HepG2 (cell line): ENCODE measurements at regions not wholly inside any gene's neighbourhood (a gene's known extent, or its start where the extent isn't known, plus 50 kb on each side); places are given as distances from the start of the nearest gene placed in this dataset.

ENCODE experiments used
- ATAC-seq: fragments of 200-7000 bp; cut with Tn5 transposase; 3 replicates; pipeline ENCODE4 v1.9.1; 2020; ENCODE audit warnings: mild to moderate bottlenecking, moderate library complexity
- BruUV-seq: library from RNA; stranded (reverse); fragments of 400-500 nt; replicated peaks from 2 replicates; lab custom pipeline; 2021; lab: Mats Ljungman, UMichigan
- CTCF ChIA-PET: fragments of 300-600 bp; formaldehyde crosslinking; extraction: SDS; loops from one replicate; lab custom pipeline; 2021; ENCODE audit warnings: low total read pairs, inconsistent platforms, low intra/inter-chr PET ratio; lab: Yijun Ruan, JAX
- POLR2A ChIA-PET: fragments of 350-600 bp; sonication (Branson Sonifier 250); formaldehyde crosslinking; loops from one replicate; lab custom pipeline; 2020; ENCODE audit warnings: antibody characterized with exemption, inconsistent platforms; lab: Yijun Ruan, JAX
- DNase-seq: peaks from one replicate; pipeline ENCODE4 v3.0.0-alpha.2; 2015; ENCODE audit warnings: low spot score
- FAIRE-seq: peaks from 3 replicates; lab custom pipeline; 2011; peaks lifted over from hg19 to GRCh38; lab: Jason Lieb, UNC
- H2AFZ ChIP-seq: one replicate; pipeline ENCODE4 v1.6.1; 2011; ENCODE audit warnings: low read length, inconsistent platforms
- H3K27ac ChIP-seq: fragments of 300-600 bp; 3 replicates; pipeline ENCODE4 v1.8.0; 2011; ENCODE audit warnings: mixed run types, mild to moderate bottlenecking, mixed read lengths, low read length, inconsistent platforms; ENCODE audit not compliant: insufficient read depth; ENCODE audit errors: extremely low read length
- H3K27me3 ChIP-seq, 2 experiments: fragments of 200-600 bp in 1 of 2; 2 replicates in 1 of 2; 3 replicates in 1 of 2; pipeline versions ENCODE4 v1.6.0 to v1.8.0; 2011; ENCODE audit warnings: low read length in 2 of 2, mild to moderate bottlenecking in 2 of 2, moderate library complexity in 2 of 2, inconsistent platforms in 1 of 2; ENCODE audit not compliant: insufficient read depth in 2 of 2, control insufficient read depth in 1 of 2
- H3K36me3 ChIP-seq, 2 experiments: fragments of 200-600 bp in 1 of 2; replicated peaks in 1 of 2; 2 replicates in 1 of 2; 3 replicates in 1 of 2; pipeline versions ENCODE4 v1.5.1 to v1.8.0; 2011; ENCODE audit warnings: low read length in 2 of 2, inconsistent platforms in 1 of 2; ENCODE audit not compliant: insufficient read depth in 2 of 2, control insufficient read depth in 1 of 2
- H3K4me1 ChIP-seq: 2 replicates; pipeline ENCODE4 v1.5.1; 2012; ENCODE audit warnings: low read length, inconsistent platforms; ENCODE audit not compliant: insufficient read depth
- H3K4me2 ChIP-seq: 2 replicates; pipeline ENCODE4 v1.6.0; 2011; ENCODE audit warnings: low read depth, low read length, inconsistent platforms
- H3K4me3 ChIP-seq, 3 experiments: fragments of 200-600 bp in 1 of 3; sonication (generic), shearing (Covaris generic) in 1 of 3; replicated peaks in 1 of 3; 2 replicates each; pipeline ENCODE4 v1.5.1; 2011 to 2016; ENCODE audit warnings: low read length in 3 of 3, inconsistent platforms in 2 of 3, low read depth in 2 of 3, mild to moderate bottlenecking in 2 of 3, control low read depth in 1 of 3, mixed read lengths in 1 of 3; ENCODE audit not compliant: insufficient read depth in 1 of 3
- H3K79me2 ChIP-seq: one replicate; pipeline ENCODE4 v1.6.1; 2011; ENCODE audit warnings: low read length, inconsistent platforms; ENCODE audit not compliant: insufficient read depth
- H3K9ac ChIP-seq: 2 replicates; pipeline ENCODE4 v1.6.0; 2011; ENCODE audit warnings: mild to moderate bottlenecking, low read depth, low read length, inconsistent platforms; ENCODE audit not compliant: insufficient read depth
- H3K9me3 ChIP-seq: 2 replicates; pipeline ENCODE4 v1.5.1; 2012; ENCODE audit warnings: mild to moderate bottlenecking, low read length
- H4K20me1 ChIP-seq: 2 replicates; pipeline ENCODE4 v1.6.0; 2011; ENCODE audit warnings: inconsistent platforms, mild to moderate bottlenecking, low read length, moderate library complexity; ENCODE audit not compliant: insufficient read depth
- BCL3 ChIP-seq: sonication (generic); formaldehyde crosslinking; IDR thresholded peaks from 2 replicates; pipeline ENCODE4 v1.5.1; 2020; ENCODE audit warnings: mild to moderate bottlenecking, missing genetic modification reagents, moderate library complexity
- ELF3 ChIP-seq: IDR thresholded peaks from 2 replicates; pipeline ENCODE4 v1.6.1; 2016; ENCODE audit warnings: missing genetic modification reagents, missing compliant biosample characterization
- HHEX ChIP-seq: IDR thresholded peaks from 2 replicates; pipeline ENCODE4 v1.6.1; 2016; ENCODE audit warnings: control low read depth
- HNRNPUL1 ChIP-seq: fragments of 200-400 bp; formaldehyde crosslinking; IDR thresholded peaks from 2 replicates; pipeline ENCODE4 v1.6.1; 2017; ENCODE audit warnings: low read depth, mild to moderate bottlenecking, low read length, moderate library complexity
- MYPOP ChIP-seq: sonication (generic); formaldehyde crosslinking; IDR thresholded peaks from 2 replicates; pipeline ENCODE4 v1.8.1; 2023; ENCODE audit warnings: mild to moderate bottlenecking, moderate library complexity, missing genetic modification reagents
- NFKBIZ ChIP-seq: IDR thresholded peaks from 2 replicates; pipeline ENCODE4 v1.6.1; 2018; ENCODE audit warnings: missing genetic modification reagents, missing compliant biosample characterization
- PAF1 ChIP-seq: IDR thresholded peaks from 2 replicates; pipeline ENCODE4 v1.6.1; 2016; ENCODE audit warnings: missing genetic modification reagents, missing compliant biosample characterization
- PATZ1 ChIP-seq: sonication (generic); formaldehyde crosslinking; IDR thresholded peaks from 2 replicates; pipeline ENCODE4 v1.4.0; 2020; ENCODE audit warnings: missing genetic modification reagents
- POLR2AphosphoS2 ChIP-seq: IDR thresholded peaks from 2 replicates; pipeline ENCODE4 v1.6.1; 2011; ENCODE audit warnings: low read depth, low read length, improper control_type of control experiment
- RAD51 ChIP-seq: fragments of 450-650 bp; IDR thresholded peaks from 2 replicates; pipeline ENCODE4 v1.6.1; 2016; ENCODE audit warnings: borderline replicate concordance
- RXRB ChIP-seq: IDR thresholded peaks from 2 replicates; pipeline ENCODE4 v1.6.1; 2016; ENCODE audit warnings: borderline replicate concordance, missing genetic modification reagents, missing compliant biosample characterization
- STAT6 ChIP-seq: sonication (generic); formaldehyde crosslinking; IDR thresholded peaks from 2 replicates; pipeline ENCODE4 v1.4.0; 2020; ENCODE audit warnings: missing genetic modification reagents, mild to moderate bottlenecking, borderline replicate concordance
- YY1 ChIP-seq: IDR thresholded peaks from 2 replicates; pipeline ENCODE4 v1.6.1; 2011; ENCODE audit warnings: low read length, low read depth, moderate library complexity, mild to moderate bottlenecking; ENCODE audit not compliant: insufficient read depth, insufficient replicate concordance
- ZKSCAN8 ChIP-seq: IDR thresholded peaks from 2 replicates; pipeline ENCODE4 v1.6.1; 2016; ENCODE audit warnings: borderline replicate concordance, missing genetic modification reagents, missing compliant biosample characterization
- ZNF124 ChIP-seq: sonication (generic); formaldehyde crosslinking; IDR thresholded peaks from 2 replicates; pipeline ENCODE4 v1.4.0; 2020; ENCODE audit warnings: missing genetic modification reagents
- ZNF558 ChIP-seq: sonication (generic); formaldehyde crosslinking; IDR thresholded peaks from 2 replicates; pipeline ENCODE4 v1.9.0; 2022; ENCODE audit warnings: mild to moderate bottlenecking, missing genetic modification reagents, borderline replicate concordance
- ZNF629 ChIP-seq: sonication (generic); formaldehyde crosslinking; conservative IDR thresholded peaks from 2 replicates; pipeline ENCODE4 v1.5.0; 2020; ENCODE audit warnings: missing genetic modification reagents
- ZNF850 ChIP-seq: sonication (generic); formaldehyde crosslinking; conservative IDR thresholded peaks from 2 replicates; pipeline ENCODE4 v1.9.0; 2021; ENCODE audit warnings: mild to moderate bottlenecking, missing genetic modification reagents
- ZNF879 ChIP-seq: sonication (generic); formaldehyde crosslinking; IDR thresholded peaks from 2 replicates; pipeline ENCODE4 v1.8.1; 2023; ENCODE audit warnings: missing genetic modification reagents
- WGBS: methylation state at CpG from one replicate; pipeline ENCODE4 v1.1.6; 2017; ENCODE audit warnings: low lambda C conversion rate; 5-methylcytosine and 5-hydroxymethylcytosine counted together
- in situ Hi-C: cut with HindIII; loops from 2 replicates; pipeline ENCODE4 v1.10.0; 2017; ENCODE audit warnings: low pct_unique_long_range_greater_than_20kb; ENCODE audit not compliant: extremely low pct_ligation_motif_present
- intact Hi-C: fragments of 100-400 bp; cut with micrococcal nuclease; formaldehyde crosslinking; loops from one replicate; pipeline ENCODE4 v1.10.0; 2022; ENCODE audit not compliant: unreplicated experiment

- Histone ChIP-seq H3K9me3 (peaks cover 19% of the 10 kb centered on the region), H2AFZ (no peak overlapping the region), H3K4me3 (no peak overlapping the region), H3K27me3 (no peaks in the 10 kb centered on the region; a peak in 1 of 5 replicates)
- WGBS, result 60% methylated on average over 3 of the region's 3 CpGs
- no TSS peak for BruUV-seq
- TF ChIP-seq ZNF629 (CRISPR knock-in tag), result no peak
- no peak for TF ChIP-seq ZNF124 (CRISPR knock-in tag)
- no peak for TF ChIP-seq PAF1 (CRISPR knock-in tag)
- TF ChIP-seq YY1, result no peak
- no peak for TF ChIP-seq HNRNPUL1
- TF ChIP-seq ZNF558 (CRISPR knock-in tag), result no peak
- no peak for TF ChIP-seq ZKSCAN8 (CRISPR knock-in tag)
- no peak for TF ChIP-seq BCL3 (CRISPR knock-in tag)
- TF ChIP-seq POLR2AphosphoS2, result no peak
- no peak for TF ChIP-seq MYPOP (CRISPR knock-in tag)
- no peak for TF ChIP-seq NFKBIZ (CRISPR knock-in tag)
- no peak for TF ChIP-seq HHEX (CRISPR knock-in tag)
- no peak for TF ChIP-seq ZNF850
- TF ChIP-seq RXRB, result no peak
- no peak for TF ChIP-seq RAD51
- no peak for TF ChIP-seq STAT6 (CRISPR knock-in tag)
- TF ChIP-seq ZNF879 (CRISPR knock-in tag), result no peak
- TF ChIP-seq ELF3 (CRISPR knock-in tag), result no peak
- no peak for TF ChIP-seq PATZ1 (CRISPR knock-in tag)
- TF ChIP-seq, all 625 proteins: peak for 0
- intact Hi-C loops (no loop called here), in situ Hi-C loops (no loop called here)
- Histone ChIP-seq H3K79me2 (no peaks in the 10 kb centered on the region), H3K9ac (no peak overlapping the region), H4K20me1 (no peaks in the 10 kb centered on the region), H3K4me1 (no peaks in the 10 kb centered on the region), H3K27ac (no peak overlapping the region), H3K4me2 (no peak overlapping the region), H3K36me3 (no peaks in the 10 kb centered on the region)
- ATAC-seq, result no peak
- no peak for DNase-seq
- CTCF ChIA-PET, result no interaction called here
- FAIRE-seq, result no peak
- POLR2A ChIA-PET, result no interaction called here
Observed at GRCh38 chr5:3323144-3323543, 272.5 kb upstream of the IRX1 start.
